SK-N-SH (cell line): ENCODE measurements at regions not wholly inside any gene's neighbourhood (a gene's known extent, or its start where the extent isn't known, plus 50 kb on each side); places are given as distances from the start of the nearest gene placed in this dataset.

ENCODE experiments used
- EP300 ChIP-seq, 2 experiments: IDR thresholded peaks; 2 replicates each; pipeline versions ENCODE4 v1.4.0 to v1.6.1; 2012; ENCODE audit warnings: borderline replicate concordance in 1 of 2, low read depth in 1 of 2, low read length in 1 of 2
- EZH2phosphoT487 ChIP-seq: fragments of 200-600 bp; sonication (generic); IDR thresholded peaks from 2 replicates; pipeline ENCODE4 v1.6.1; 2017; ENCODE audit warnings: low read depth, mixed run types, mild to moderate bottlenecking, antibody characterized with exemption, moderate library complexity, borderline replicate concordance
- JUND ChIP-seq: IDR thresholded peaks from 2 replicates; pipeline ENCODE4 v1.4.0; 2012
- POLR2AphosphoS5 ChIP-seq: IDR thresholded peaks from 2 replicates; pipeline ENCODE4 v1.6.1; 2012; ENCODE audit warnings: low read depth, low read length
- RAD21 ChIP-seq: IDR thresholded peaks from 2 replicates; pipeline ENCODE4 v1.6.1; 2012; ENCODE audit warnings: mild to moderate bottlenecking, low read length
- TAF1 ChIP-seq: IDR thresholded peaks from 2 replicates; pipeline ENCODE4 v1.6.1; 2012; ENCODE audit warnings: low read depth, mild to moderate bottlenecking, low read length, moderate library complexity, borderline replicate concordance
- TF ChIP-seq, protein P1 (sequence below): fragments of 200-600 bp; sonication (generic); IDR thresholded peaks from 2 replicates; pipeline ENCODE4 v1.6.1; 2017; ENCODE audit warnings: antibody characterized with exemption, mild to moderate bottlenecking, moderate library complexity
- TF ChIP-seq, protein P2 (sequence below): fragments of 150-350 bp; IDR thresholded peaks from 2 replicates; pipeline ENCODE4 v1.6.1; 2017; ENCODE audit warnings: antibody characterized with exemption, low read length, low read depth, borderline replicate concordance
- TF ChIP-seq, protein P3 (sequence below): IDR thresholded peaks from 2 replicates; pipeline ENCODE4 v1.4.0; 2012; ENCODE audit warnings: low read depth
- TF ChIP-seq, protein P4 (sequence below): IDR thresholded peaks from 2 replicates; pipeline ENCODE4 v1.6.1; 2012; ENCODE audit warnings: mild to moderate bottlenecking, low read depth, low read length, moderate library complexity

DNA sequence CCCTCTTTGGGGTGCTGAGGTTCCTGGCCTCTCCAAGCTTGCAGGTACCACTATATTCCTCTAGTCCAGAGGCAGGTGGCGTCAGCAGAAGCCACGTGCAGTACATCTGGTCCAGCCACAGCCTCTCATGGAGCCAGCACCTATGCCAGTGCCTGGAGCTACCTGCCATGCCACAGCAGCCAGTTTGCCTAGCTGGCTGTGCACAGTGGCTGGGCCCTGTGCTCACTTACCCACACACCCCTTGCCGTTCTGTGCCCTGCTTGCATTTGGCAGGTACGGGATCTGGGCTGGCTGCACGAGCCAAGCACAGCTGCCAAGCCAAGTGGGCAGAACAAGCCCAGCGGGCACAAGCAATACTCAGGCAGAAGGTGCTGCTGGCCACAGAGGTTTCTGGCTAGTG, 601.1 kb downstream of the EPHA5 start:
- TF ChIP-seq POLR2AphosphoS5, result no peak
- TF ChIP-seq, protein P1, sequence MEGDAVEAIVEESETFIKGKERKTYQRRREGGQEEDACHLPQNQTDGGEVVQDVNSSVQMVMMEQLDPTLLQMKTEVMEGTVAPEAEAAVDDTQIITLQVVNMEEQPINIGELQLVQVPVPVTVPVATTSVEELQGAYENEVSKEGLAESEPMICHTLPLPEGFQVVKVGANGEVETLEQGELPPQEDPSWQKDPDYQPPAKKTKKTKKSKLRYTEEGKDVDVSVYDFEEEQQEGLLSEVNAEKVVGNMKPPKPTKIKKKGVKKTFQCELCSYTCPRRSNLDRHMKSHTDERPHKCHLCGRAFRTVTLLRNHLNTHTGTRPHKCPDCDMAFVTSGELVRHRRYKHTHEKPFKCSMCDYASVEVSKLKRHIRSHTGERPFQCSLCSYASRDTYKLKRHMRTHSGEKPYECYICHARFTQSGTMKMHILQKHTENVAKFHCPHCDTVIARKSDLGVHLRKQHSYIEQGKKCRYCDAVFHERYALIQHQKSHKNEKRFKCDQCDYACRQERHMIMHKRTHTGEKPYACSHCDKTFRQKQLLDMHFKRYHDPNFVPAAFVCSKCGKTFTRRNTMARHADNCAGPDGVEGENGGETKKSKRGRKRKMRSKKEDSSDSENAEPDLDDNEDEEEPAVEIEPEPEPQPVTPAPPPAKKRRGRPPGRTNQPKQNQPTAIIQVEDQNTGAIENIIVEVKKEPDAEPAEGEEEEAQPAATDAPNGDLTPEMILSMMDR, result no peak
- TF ChIP-seq, protein P2, sequence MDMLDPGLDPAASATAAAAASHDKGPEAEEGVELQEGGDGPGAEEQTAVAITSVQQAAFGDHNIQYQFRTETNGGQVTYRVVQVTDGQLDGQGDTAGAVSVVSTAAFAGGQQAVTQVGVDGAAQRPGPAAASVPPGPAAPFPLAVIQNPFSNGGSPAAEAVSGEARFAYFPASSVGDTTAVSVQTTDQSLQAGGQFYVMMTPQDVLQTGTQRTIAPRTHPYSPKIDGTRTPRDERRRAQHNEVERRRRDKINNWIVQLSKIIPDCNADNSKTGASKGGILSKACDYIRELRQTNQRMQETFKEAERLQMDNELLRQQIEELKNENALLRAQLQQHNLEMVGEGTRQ, result no peak
- no peak for TF ChIP-seq JUND
- TF ChIP-seq, protein P3, sequence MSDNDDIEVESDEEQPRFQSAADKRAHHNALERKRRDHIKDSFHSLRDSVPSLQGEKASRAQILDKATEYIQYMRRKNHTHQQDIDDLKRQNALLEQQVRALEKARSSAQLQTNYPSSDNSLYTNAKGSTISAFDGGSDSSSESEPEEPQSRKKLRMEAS, result no peak
- no peak for TF ChIP-seq TAF1
- no peak for TF ChIP-seq RAD21
- TF ChIP-seq, protein P4, sequence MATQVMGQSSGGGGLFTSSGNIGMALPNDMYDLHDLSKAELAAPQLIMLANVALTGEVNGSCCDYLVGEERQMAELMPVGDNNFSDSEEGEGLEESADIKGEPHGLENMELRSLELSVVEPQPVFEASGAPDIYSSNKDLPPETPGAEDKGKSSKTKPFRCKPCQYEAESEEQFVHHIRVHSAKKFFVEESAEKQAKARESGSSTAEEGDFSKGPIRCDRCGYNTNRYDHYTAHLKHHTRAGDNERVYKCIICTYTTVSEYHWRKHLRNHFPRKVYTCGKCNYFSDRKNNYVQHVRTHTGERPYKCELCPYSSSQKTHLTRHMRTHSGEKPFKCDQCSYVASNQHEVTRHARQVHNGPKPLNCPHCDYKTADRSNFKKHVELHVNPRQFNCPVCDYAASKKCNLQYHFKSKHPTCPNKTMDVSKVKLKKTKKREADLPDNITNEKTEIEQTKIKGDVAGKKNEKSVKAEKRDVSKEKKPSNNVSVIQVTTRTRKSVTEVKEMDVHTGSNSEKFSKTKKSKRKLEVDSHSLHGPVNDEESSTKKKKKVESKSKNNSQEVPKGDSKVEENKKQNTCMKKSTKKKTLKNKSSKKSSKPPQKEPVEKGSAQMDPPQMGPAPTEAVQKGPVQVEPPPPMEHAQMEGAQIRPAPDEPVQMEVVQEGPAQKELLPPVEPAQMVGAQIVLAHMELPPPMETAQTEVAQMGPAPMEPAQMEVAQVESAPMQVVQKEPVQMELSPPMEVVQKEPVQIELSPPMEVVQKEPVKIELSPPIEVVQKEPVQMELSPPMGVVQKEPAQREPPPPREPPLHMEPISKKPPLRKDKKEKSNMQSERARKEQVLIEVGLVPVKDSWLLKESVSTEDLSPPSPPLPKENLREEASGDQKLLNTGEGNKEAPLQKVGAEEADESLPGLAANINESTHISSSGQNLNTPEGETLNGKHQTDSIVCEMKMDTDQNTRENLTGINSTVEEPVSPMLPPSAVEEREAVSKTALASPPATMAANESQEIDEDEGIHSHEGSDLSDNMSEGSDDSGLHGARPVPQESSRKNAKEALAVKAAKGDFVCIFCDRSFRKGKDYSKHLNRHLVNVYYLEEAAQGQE, result no peak
- TF ChIP-seq EZH2phosphoT487, result no peak
- no peak for TF ChIP-seq EP300 (IDR thresholded peaks at IDR 0.05; ENCODE audit: borderline replicate concordance in 1 of 2, low read depth in 1 of 2, low read length in 1 of 2)
